H1 (cell line): ENCODE measurements at regions not wholly inside any gene's neighbourhood (a gene's known extent, or its start where the extent isn't known, plus 50 kb on each side); places are given as distances from the start of the nearest gene placed in this dataset.
"Not testable (repeated sequence)": the region's sequence is repeated elsewhere in the genome, so short reads cannot be mapped to it uniquely, and the experiment has no call there.

Experiments
- CTCF ChIA-PET: fragments of 300-600 bp; sonication (Branson Sonifier 250); formaldehyde crosslinking; loops from one replicate; lab custom pipeline; 2021; ENCODE audit not compliant: partially characterized antibody; lab: Charles Lee
- POLR2A ChIA-PET: fragments of 300-600 bp; sonication (Branson Sonifier 250); formaldehyde crosslinking; loops from one replicate; lab custom pipeline; 2021; ENCODE audit warnings: inconsistent platforms; ENCODE audit not compliant: partially characterized antibody; lab: Charles Lee
- DNase-seq, 2 experiments: peaks; one replicate each; pipeline versions ENCODE4 v3.0.0 to v3.0.0-alpha.2; 2010 to 2022; ENCODE audit warnings: low spot score in 2 of 2, low read depth in 1 of 2, mixed read lengths in 1 of 2
- FAIRE-seq: peaks from 2 replicates; lab custom pipeline; 2011; peaks lifted over from hg19 to GRCh38; lab: Jason Lieb, UNC
- H2AFZ ChIP-seq: 2 replicates; pipeline ENCODE4 v1.8.1; 2012; ENCODE audit warnings: low read length, inconsistent platforms
- H2AK5ac ChIP-seq: 2 replicates; pipeline ENCODE4 v1.6.1; 2013; ENCODE audit warnings: low read depth, low read length
- H2BK120ac ChIP-seq: replicated peaks from 2 replicates; pipeline ENCODE3; 2013; ENCODE audit warnings: low read depth, low read length, inconsistent platforms
- H2BK12ac ChIP-seq: 2 replicates; pipeline ENCODE4 v1.6.1; 2013; ENCODE audit warnings: low read depth, low read length
- H2BK15ac ChIP-seq: 2 replicates; pipeline ENCODE4 v1.6.1; 2013; ENCODE audit warnings: low read length
- H2BK20ac ChIP-seq: 2 replicates; pipeline ENCODE4 v1.6.1; 2013; ENCODE audit warnings: low read length
- H2BK5ac ChIP-seq: 2 replicates; pipeline ENCODE4 v1.6.1; 2013; ENCODE audit warnings: low read depth, low read length
- H3K14ac ChIP-seq: 2 replicates; pipeline ENCODE4 v1.6.1; 2013; ENCODE audit warnings: inconsistent platforms; ENCODE audit not compliant: insufficient read length
- H3K18ac ChIP-seq: 2 replicates; pipeline ENCODE4 v1.6.1; 2013; ENCODE audit warnings: low read length; ENCODE audit errors: extremely low read depth
- H3K23ac ChIP-seq: 2 replicates; pipeline ENCODE4 v1.6.1; 2013; ENCODE audit warnings: inconsistent platforms; ENCODE audit not compliant: insufficient read length
- H3K23me2 ChIP-seq: 2 replicates; pipeline ENCODE4 v1.6.1; 2013; ENCODE audit warnings: low read depth, low read length
- H3K27ac ChIP-seq: 2 replicates; pipeline ENCODE4 v1.6.1; 2011; ENCODE audit warnings: low read depth, low read length, inconsistent platforms
- H3K27me3 ChIP-seq, 4 experiments: replicated peaks in 1 of 4; 1 replicate in 1 of 4; 2 replicates in 3 of 4; pipeline versions ENCODE4 v1.6.1 to v1.8.1; 2011 to 2013; ENCODE audit warnings: low read length in 3 of 4, mild to moderate bottlenecking in 3 of 4, inconsistent platforms in 2 of 4, mixed read lengths in 2 of 4, moderate library complexity in 1 of 4; ENCODE audit not compliant: control insufficient read depth in 3 of 4, insufficient read depth in 3 of 4; ENCODE audit errors: extremely low read depth in 1 of 4
- H3K36me3 ChIP-seq, 4 experiments: 2 replicates each; pipeline versions ENCODE4 v1.6.1 to v1.8.1; 2011 to 2013; ENCODE audit warnings: mild to moderate bottlenecking in 4 of 4, low read length in 3 of 4, moderate library complexity in 2 of 4, control low read depth in 1 of 4, inconsistent platforms in 1 of 4; ENCODE audit not compliant: insufficient read depth in 4 of 4, control insufficient read depth in 2 of 4
- H3K4ac ChIP-seq: replicated peaks from 2 replicates; pipeline ENCODE3; 2013; ENCODE audit warnings: low read length, low read depth, mixed read lengths, inconsistent platforms; ENCODE audit not compliant: insufficient read length
- H3K4me1 ChIP-seq, 4 experiments: replicated peaks in 1 of 4; 1 replicate in 1 of 4; 2 replicates in 3 of 4; pipeline versions ENCODE4 v1.6.1 to v1.8.1; 2011 to 2013; ENCODE audit warnings: low read length in 3 of 4, inconsistent platforms in 2 of 4, mixed read lengths in 1 of 4; ENCODE audit not compliant: insufficient read depth in 4 of 4, control insufficient read depth in 3 of 4
- H3K4me2 ChIP-seq, 2 experiments: 2 replicates each; pipeline versions ENCODE4 v1.6.1 to v1.8.1; 2011 to 2013; ENCODE audit warnings: low read depth in 2 of 2, low read length in 2 of 2, control low read depth in 1 of 2, inconsistent platforms in 1 of 2, mild to moderate bottlenecking in 1 of 2; ENCODE audit not compliant: insufficient read depth in 1 of 2
- H3K4me3 ChIP-seq, 4 experiments: fragments of 200-600, 300-600 bp in 1 of 4; sonication (generic), shearing (Covaris generic), sonication (Bioruptor Twin) in 1 of 4; 2 replicates each; pipeline versions ENCODE4 v1.5.1 to v1.8.1; 2011 to 2016; ENCODE audit warnings: low read length in 4 of 4, low read depth in 3 of 4, control low read depth in 2 of 4, inconsistent platforms in 2 of 4, mild to moderate bottlenecking in 2 of 4, mixed read lengths in 1 of 4, moderate library complexity in 1 of 4; ENCODE audit not compliant: insufficient read depth in 2 of 4; ENCODE audit errors: extremely low read depth in 1 of 4
- H3K56ac ChIP-seq: replicated peaks from 2 replicates; pipeline ENCODE3; 2013; ENCODE audit warnings: low read depth, mild to moderate bottlenecking, mixed read lengths, low read length, inconsistent platforms; ENCODE audit not compliant: insufficient read length
- H3K79me1 ChIP-seq: 2 replicates; pipeline ENCODE4 v1.6.1; 2013; ENCODE audit warnings: low read depth, low read length, control low read depth
- H3K79me2 ChIP-seq, 2 experiments: 2 replicates each; pipeline versions ENCODE4 v1.6.1 to v1.8.1; 2012 to 2013; ENCODE audit warnings: low read length in 2 of 2, mild to moderate bottlenecking in 2 of 2, inconsistent platforms in 1 of 2; ENCODE audit not compliant: insufficient read depth in 2 of 2, control insufficient read depth in 1 of 2
- H3K9ac ChIP-seq, 4 experiments: replicated peaks in 1 of 4; 1 replicate in 1 of 4; 2 replicates in 3 of 4; pipeline versions ENCODE4 v1.6.1 to v1.8.1; 2011 to 2013; ENCODE audit warnings: low read depth in 3 of 4, low read length in 3 of 4, control low read depth in 2 of 4, mild to moderate bottlenecking in 2 of 4, moderate library complexity in 2 of 4, inconsistent platforms in 1 of 4; ENCODE audit errors: extremely low read depth in 1 of 4
- H3K9me3 ChIP-seq, 2 experiments: 2 replicates each; pipeline versions ENCODE4 v1.6.1 to v1.8.1; 2012 to 2013; ENCODE audit warnings: mild to moderate bottlenecking in 2 of 2, moderate library complexity in 2 of 2, control low read depth in 1 of 2, inconsistent platforms in 1 of 2, low read depth in 1 of 2, low read length in 1 of 2, mixed read lengths in 1 of 2; ENCODE audit not compliant: insufficient read depth in 2 of 2
- H4K20me1 ChIP-seq, 2 experiments: replicated peaks in 1 of 2; 2 replicates each; pipeline versions ENCODE3 to v1.8.1; 2011 to 2013; ENCODE audit warnings: inconsistent platforms in 2 of 2, low read length in 2 of 2, mild to moderate bottlenecking in 1 of 2; ENCODE audit not compliant: insufficient read depth in 2 of 2, control insufficient read depth in 1 of 2
- H4K5ac ChIP-seq: 2 replicates; pipeline ENCODE4 v1.6.1; 2013; ENCODE audit warnings: low read length, low read depth, mixed read lengths, inconsistent platforms; ENCODE audit not compliant: insufficient read length
- H4K8ac ChIP-seq: 2 replicates; pipeline ENCODE4 v1.8.0; 2013; ENCODE audit warnings: mild to moderate bottlenecking, moderate library complexity, low read length, inconsistent platforms; ENCODE audit not compliant: insufficient read depth; ENCODE audit errors: extremely low read depth
- H4K91ac ChIP-seq: replicated peaks from 2 replicates; pipeline ENCODE3; 2013; ENCODE audit warnings: low read length, mixed read lengths, inconsistent platforms; ENCODE audit not compliant: insufficient read length
- WGBS, 2 experiments: shearing (Covaris generic) in 1 of 2; methylation state at CpG; one replicate each; pipeline versions ENCODE4 v1.1.6 to v1.1.7; 2013 to 2015; ENCODE audit warnings: low lambda C conversion rate in 2 of 2, mixed read lengths in 2 of 2, inconsistent platforms in 1 of 2, low coverage in 1 of 2, missing lambda C conversion rate in 1 of 2; ENCODE audit not compliant: insufficient replicate concordance in 2 of 2, insufficient coverage in 1 of 2, insufficient read length in 1 of 2; ENCODE audit errors: extremely low coverage in 1 of 2, missing lambda C conversion rate in 1 of 2; 5-methylcytosine and 5-hydroxymethylcytosine counted together

DNA sequence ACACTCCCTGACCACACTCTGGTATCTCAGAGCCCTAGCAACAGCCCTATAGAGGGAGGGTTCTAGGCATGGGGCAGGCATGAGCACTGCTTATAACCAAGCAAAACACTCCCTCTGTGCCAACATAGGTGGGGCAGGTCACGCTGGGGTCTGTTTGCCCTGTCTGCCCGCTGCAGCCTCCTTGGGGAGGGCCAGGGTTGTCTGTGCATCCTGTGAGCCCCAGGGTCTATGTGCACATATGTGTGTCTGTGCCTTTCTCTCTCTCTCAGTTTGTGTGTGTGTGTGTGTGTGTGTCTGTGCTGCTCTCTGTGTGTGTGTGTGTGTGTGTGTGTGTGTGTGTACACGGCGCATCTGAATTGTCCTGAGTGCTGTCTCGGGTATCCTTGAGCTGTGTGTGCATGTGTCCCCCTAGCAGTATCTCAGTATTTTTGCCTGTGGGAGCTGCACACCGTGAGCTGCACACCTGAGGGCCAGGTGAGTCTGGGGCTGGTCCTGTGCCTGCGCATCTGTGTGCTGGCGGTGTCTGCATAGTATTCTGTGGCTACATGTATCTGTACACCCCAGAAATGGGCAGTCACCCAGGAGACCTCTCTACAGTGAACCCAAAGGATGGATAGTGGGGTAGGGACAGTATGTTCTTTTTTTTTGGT, 121.5 kb downstream of the LAT start:
- H3K4me2 ChIP-seq = peak overlapping the region; percentile 50 to 72; a peak in 3 of 4 replicates
- H3K79me2 ChIP-seq, H3K14ac ChIP-seq, H2BK120ac ChIP-seq, H2AFZ ChIP-seq, H2BK15ac ChIP-seq, H3K27ac ChIP-seq, H4K20me1 ChIP-seq, H2BK5ac ChIP-seq, H3K9ac ChIP-seq, H3K79me1 ChIP-seq, DNase-seq, H3K56ac ChIP-seq, H3K18ac ChIP-seq, H4K91ac ChIP-seq, FAIRE-seq, POLR2A ChIA-PET, H3K4ac ChIP-seq, H3K23me2 ChIP-seq, H3K27me3 ChIP-seq, H3K36me3 ChIP-seq, H4K5ac ChIP-seq, H2BK20ac ChIP-seq, H2AK5ac ChIP-seq, H4K8ac ChIP-seq, H3K4me1 ChIP-seq, H3K23ac ChIP-seq, CTCF ChIA-PET, H2BK12ac ChIP-seq, H3K9me3 ChIP-seq: not testable (repeated sequence)
- WGBS, 2 experiments = 84% methylated on average over 2 of the region's 8 CpGs; no CpG with 5 or more reads in 1 of the 2 experiments
- peak overlapping the region in 1 of 4 experiments; percentile 64; a peak in 3 of 8 replicates for H3K4me3 ChIP-seq

DNA sequence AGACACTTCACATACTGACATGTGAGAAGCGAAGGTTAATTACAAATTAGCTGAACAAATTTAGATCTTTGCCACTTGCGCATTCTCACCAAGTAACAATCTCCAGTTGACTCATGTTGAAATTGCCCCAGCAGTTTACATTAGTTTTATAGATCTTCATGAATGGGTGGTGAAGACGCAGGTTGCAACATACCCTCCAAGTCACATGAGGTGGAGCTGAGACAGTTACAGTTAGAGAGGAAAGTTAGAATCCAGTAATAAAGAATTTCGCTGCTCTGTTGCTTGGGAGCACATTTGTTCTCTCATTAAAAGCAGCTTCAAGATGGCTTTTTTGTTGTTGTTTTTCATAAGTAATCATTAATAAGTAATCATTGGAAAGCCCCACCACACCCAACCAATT, 119.7 kb downstream of the LAT start:
- H2BK120ac ChIP-seq, H3K23me2 ChIP-seq, H4K20me1 ChIP-seq, H2AFZ ChIP-seq, H3K18ac ChIP-seq, H3K4me1 ChIP-seq, CTCF ChIA-PET, H4K5ac ChIP-seq, H4K8ac ChIP-seq, H2BK15ac ChIP-seq, H2BK20ac ChIP-seq, H4K91ac ChIP-seq, H3K79me2 ChIP-seq, H3K4ac ChIP-seq, H3K27me3 ChIP-seq, H3K23ac ChIP-seq, H3K56ac ChIP-seq, H3K9ac ChIP-seq, FAIRE-seq, H2BK5ac ChIP-seq, H3K9me3 ChIP-seq, H2AK5ac ChIP-seq, H3K36me3 ChIP-seq, H3K4me3 ChIP-seq, DNase-seq, H3K79me1 ChIP-seq, POLR2A ChIA-PET, H2BK12ac ChIP-seq, H3K4me2 ChIP-seq, H3K27ac ChIP-seq, H3K14ac ChIP-seq: not testable (repeated sequence)
- 92% methylated on average over 2 of the region's 4 CpGs; no CpG with 5 or more reads in 1 of the 2 experiments for WGBS, 2 experiments
